GM18907 (cell line): ENCODE measurements at regions not wholly inside any gene's neighbourhood (a gene's known extent, or its start where the extent isn't known, plus 50 kb on each side); places are given as distances from the start of the nearest gene placed in this dataset.
"Not testable (repeated sequence)": the region's sequence is repeated elsewhere in the genome, so short reads cannot be mapped to it uniquely, and the experiment has no call there.

ENCODE experiments used
- ATAC-seq: cut with Tn5 transposase; IDR thresholded peaks from one replicate; pipeline ENCODE4 v1.9.1; 2021; ENCODE audit warnings: mild to moderate bottlenecking, moderate library complexity; ENCODE audit not compliant: unreplicated experiment

DNA sequence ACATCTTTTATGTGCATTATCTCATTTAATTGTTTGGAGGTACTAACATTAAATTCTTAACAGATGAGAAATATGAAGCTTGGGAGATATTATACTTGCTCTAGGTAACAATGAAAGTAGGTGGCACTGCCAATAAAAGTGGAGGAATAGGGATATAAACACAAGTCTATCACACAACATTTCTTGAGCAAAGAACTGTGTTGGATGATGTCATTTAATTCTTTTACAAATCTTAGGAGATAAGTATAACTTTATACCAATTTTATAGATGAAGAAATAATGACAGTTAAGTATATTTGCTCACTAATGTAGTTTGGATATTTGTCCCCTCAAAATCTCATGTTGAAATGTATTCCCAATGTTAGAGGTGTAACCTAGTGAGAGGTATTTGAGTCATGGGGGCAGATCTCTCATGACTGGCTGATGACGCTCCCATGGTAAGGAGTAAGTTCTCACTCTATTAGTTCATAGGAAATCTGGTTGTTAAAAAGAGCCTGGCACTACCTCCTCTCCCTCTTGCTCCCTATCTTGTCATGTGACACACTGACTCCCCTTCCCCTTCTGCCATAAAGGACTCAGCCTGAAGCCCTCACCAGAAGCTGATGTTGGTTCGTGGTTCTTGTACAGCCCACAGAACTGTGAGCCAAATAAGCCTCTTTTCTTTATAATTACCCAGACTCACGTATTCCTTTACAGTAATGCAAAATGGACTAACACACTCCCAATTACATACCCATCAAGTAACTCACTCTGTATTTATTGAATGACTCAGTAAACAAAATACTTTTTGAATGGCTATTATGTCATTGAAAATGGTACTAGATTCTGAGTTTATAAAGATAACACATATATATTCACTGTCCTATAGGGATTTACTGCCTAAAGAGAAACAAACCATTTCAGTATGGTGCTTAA, 146.8 kb upstream of the KITLG start:
- no peak for ATAC-seq

DNA sequence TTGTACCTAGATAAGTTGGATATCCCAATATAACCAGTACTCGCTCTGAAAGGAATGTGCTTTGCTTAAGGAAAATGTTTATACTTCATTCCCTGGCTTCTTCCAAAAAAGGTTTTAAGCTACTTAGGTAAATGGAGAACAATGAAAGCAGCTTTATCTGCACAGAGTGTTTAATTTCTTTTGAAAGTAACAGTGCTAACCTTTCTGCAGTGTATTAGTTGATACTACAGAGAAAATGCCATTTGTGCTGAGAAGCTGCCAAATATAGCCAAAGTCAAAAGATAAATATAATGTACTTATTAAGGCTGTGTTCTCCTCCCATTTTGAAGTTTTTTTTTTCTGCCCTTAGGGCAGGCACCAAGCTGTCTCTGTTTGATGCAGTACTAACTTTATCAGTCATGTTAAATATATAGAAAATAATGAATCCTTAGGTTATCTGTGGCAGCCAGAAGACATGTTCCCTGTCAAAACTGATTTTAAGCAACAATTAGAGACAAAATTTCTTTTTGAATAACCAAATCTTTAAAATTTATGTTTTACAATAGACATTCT, 145.4 kb upstream of the KITLG start:
- ATAC-seq: no peak

DNA sequence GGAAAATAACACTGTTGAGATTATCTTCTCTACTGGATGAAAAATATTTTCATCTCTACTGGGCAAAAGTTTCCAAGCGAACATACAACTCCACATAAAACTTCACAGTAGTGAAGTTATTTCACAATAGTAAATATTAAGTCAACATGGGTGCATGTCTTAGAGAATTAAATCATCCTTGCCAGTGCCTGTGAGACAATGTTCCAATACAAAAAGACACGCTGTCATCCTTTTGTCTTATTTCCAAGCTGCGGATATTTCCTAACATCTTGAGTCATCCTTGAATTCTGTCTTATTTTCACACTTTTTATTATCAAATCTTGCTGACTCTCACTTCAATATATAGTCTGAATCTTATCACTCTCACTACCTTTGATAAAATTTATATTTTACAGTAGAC, 142.9 kb upstream of the KITLG start:
- ATAC-seq: no peak

DNA sequence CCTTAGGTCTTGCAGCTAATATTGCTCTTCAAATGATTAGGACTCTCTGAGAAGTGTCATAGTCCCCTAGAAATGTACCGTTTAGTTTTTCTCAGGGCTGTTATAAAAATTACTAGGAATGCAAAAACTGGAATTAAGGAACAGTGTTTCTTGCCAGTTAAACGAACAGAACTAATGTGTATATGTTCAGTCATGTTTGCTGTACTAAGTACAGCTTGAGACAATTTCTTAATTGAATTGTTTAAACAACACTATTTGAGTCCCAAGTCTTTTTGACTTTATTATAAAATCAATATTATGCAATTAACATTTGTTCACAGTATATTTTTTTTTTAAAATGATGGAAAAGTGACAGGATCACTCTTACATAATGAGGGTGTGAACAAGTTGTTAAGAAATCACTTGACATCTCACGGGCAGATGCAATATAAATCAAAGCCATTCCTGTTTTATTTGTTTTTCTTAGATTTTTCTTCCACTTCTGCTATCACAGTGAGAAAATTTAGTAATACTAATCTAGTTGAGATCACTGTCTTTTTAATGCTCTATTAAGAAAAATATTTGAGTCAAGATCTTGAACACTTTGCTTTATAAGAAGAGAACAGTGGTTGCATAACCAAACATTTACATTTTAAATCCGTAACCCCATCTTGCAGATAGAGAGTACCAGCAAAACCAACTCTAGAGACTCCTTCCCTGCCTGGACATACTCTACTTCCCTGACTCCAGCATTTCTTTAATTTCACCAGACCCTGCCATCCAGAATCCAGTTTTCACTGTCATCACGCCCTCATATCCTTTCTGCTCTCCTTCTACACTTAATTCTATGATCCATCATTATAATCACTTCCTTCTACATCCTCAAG, 140.7 kb upstream of the KITLG start:
- ATAC-seq: no peak

DNA sequence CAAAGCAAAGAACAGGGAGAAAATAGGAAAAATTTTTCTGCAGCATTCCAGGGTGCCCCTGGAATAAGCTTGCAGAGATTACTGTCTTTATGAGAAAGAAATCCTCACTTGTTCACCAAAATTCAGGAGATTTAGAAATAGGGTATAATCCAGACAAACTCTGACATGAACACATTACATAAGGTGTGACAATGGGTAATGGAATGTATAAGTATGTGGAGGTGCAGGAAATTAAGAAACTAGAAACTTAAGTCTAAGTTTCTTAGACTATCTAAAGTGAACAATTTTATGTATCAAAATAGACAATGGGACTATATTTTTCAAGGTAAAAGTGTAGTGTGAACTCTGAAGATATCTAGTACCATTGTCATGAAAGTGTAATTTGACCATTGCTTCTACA, 140.0 kb upstream of the KITLG start:
- no peak for ATAC-seq

DNA sequence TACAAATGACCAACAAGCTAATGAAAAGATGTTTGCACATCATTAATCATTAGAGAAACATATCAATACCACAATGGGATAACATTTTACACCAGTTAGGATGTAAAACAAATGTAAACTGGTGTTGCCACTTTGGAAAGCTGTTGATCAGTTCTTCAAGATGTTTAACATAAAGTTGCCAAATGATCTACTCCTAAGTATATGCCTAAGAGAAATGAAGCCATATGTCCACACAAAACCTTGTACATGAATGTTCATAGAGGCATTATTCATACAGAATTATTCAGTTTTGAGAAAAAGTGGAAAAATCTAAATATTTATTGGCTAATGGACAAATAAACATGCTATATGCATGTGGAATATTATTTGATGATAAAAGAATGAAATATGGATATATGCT, 136.9 kb upstream of the KITLG start:
- ATAC-seq: no peak

DNA sequence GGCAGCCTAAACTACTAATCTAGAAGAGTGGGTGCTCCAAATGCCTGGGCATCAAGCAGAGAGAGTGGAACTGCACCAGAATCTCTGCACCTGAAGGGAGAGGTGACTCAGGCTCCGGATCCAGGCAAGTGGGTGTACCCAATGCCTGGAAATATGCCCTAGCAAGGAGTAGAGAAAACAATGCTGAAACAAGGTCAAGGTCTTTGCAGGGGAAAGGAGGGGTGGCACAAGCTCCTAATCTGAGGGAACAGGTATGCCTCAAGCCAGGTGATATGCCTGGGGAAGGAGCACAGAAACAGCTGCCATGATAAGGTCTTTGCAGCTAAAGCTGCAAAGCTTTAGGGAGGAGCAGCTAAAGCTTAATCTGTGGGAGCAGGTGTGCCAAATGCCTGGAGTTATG, 136.0 kb upstream of the KITLG start:
- no peak for ATAC-seq

DNA sequence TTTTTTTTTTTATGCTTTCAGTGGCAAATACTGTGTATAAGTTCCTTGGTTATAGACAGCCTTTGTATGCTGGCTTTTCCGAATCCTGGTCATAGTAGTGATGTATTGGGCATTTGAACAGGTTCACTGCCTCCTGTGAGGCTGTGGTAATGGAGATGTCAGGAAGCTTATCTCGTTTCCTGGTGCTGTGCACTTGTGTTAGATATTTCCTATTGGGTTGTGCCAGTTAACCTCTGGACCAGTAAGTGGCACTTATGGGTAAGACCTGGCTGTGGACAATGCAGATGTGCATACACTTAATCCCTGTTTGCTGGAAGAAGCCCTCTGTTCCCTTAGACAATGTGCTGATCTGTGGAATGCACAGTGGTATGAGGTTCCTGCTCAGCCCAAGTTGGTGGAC, 135.4 kb upstream of the KITLG start:
- ATAC-seq: no peak

DNA sequence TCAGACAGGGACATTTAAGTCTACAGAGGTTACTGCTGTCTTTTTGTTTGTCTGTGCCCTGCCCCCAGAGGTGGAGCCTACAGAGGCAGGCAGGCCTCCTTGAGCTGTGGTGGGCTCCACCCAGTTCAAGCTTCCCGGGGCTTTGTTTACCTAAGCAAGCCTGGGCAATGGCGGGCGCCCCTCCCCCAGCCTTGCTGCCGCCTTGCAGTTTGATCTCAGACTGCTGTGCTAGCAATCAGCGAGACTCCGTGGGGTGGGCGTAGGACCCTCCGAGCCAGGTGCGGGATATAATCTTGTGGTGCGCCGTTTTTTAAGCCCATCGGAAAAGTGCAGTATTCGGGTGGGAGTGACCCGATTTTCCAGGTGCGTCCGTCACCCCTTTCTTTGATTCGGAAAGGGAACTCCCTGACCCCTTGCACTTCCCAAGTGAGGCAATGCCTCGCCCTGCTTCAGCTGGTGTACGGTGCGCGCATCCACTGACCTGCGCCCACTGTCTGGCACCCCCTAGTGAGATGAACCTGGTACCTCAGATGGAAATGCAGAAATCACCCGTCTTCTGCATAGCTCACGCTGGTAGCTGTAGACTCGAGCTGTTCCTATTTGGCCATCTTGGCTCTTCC, 134.1 kb upstream of the KITLG start:
- not testable (repeated sequence) for ATAC-seq

DNA sequence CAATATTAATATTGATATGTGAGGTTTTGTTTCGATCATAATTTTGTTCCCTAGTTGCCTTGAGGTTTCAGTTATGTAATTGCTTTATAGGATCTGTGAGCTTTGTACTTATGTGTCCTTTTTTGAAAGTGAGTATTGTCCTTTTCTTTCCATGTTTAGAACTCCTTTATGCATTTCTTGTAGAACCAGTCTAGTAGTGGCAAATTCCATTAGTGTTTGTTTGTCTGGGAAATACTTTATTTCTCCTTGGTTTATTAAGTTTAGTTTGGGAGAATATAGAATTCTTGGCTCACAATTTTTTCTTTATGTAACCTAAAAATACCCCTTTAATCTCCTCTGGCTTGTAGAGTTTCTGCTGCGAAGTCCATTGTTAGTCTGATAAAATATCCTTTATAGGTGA, 127.5 kb upstream of the KITLG start:
- ATAC-seq: no peak

DNA sequence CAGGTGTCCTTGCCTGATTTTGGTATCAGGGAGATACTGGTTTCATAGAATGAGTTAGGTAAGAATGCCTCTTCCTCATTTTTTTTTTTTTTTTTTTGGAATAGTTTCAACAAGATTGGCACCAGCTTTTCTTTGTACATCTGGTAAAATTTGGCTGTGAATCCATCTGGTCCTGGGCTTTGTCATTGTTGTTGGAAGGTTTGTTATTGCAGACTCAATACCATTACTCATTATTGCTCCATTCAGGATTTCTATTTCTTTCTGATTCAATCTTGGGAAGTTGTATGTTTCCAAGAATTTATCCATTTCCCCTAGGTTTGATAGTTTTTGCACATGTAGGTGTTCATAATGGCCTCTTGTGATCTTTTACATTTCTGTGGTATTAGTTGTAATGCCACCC, 126.0 kb upstream of the KITLG start:
- no peak for ATAC-seq

DNA sequence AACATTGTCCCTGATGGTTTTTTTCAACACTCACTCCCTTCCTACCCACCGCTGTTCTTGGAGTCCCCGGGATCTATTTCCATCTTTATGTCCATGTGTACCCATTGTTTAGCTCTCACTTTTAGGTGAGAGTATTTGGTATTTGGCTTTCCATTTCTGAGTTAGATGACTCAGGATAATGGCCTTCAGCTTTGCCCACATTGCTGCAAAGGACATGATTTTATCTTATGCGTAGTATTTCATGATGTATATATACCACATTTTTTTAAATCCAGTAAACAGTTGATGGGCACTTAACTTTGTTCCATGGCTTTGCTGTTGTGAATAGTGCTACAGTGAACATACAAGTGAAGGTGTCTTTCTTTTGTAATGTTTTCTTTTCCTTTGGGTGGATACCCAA, 123.5 kb upstream of the KITLG start:
- no peak for ATAC-seq

DNA sequence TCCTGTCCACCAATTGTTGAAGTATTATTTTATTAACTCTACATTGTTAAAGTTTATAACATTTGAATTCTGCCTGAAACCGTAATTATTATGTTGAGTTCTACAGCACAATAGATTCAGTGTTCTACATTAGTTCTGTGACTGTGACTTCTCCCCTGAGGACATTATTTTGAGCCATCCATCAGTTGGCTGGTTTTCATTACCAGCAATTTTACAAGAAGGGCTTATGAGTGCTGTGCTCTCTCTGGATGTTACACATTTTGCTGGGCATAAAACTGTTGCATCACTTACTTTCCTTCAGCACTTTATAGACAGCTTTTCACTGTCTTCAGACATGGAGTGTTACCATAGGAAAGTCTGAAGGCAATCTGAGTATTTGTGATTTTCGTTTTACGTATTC, 118.2 kb upstream of the KITLG start:
- no peak for ATAC-seq

DNA sequence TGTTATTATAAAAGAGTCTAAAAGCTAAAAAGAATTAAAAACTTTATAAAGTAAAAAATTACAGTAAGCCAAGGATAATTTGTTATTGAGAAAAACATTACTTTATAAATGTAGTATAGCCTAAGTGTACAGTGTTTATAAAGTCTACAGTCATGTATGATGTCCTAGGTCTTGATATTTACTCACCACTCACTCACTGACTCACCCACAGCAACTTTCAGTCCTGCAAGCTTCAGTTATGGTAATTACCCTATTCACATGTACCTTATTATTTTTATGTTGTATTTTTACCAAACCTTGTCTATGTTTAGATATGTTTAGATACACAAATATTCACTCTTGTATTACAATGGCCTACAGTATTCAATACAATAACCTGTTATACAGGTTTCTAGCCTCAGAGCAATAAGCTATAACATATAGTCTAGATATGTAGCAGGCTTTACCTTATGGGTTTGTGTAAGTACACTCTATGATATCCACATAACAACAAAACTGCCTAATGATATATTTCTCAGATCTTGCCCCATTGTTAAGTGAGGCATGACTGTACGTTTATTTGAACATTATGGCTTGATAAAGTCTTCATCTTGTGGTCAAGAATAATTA, 113.7 kb upstream of the KITLG start:
- no peak for ATAC-seq

DNA sequence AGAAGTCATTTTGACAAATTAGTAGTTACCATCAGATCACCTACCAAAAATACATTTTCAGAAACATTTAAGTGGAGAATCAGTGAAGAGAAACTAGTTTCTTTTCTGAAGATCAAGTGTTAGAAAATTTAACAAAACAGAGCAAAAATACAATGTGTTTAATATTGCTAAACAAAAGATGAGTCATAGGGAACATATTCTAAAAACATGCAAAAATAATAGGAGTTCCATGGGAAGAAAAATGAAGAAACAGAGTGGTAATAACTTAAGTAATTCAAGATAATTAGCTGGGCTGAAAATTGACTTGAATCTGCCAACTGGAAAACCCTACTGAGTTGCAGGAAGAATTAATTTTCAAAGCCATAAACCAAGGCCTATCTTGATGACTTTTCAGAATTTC, 111.5 kb upstream of the KITLG start:
- no peak for ATAC-seq

DNA sequence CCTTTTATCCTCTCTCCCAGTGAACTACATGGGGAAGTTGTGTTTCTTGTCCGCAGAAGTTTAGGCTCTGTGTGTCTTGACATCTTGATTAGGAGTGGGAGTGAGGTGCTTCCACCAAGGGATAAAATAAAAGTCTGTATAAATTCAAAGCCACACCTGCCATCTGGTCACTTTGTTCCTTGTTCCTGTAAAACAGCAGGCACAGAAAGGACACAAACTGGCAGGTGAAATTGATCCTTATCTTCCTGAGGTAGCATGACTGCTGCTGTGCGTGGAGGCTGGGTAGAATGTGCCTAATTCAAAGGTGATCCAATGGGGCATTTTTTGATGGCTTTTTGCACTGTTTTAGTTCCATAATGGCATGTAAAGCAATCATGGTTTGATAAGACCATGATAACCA, 104.3 kb upstream of the KITLG start:
- no peak for ATAC-seq

DNA sequence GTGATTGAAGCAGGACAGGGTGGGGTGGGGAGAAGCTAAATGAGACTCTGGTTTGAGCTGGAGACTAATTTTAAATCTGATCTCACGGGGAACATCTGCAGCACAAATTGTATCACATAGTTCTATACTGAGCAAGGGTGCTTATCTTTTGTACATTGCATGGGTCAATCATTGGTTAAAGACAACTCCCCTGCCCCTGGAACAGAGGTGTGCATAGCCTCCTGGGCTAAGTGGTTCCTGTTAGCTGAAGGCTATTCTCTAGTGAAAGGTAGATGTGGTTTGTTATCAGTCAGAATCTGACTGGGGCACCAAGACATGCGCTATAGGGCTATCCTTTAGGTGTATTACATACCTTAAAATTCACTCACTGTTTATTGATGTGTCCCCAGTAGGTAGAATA, 103.9 kb upstream of the KITLG start:
- ATAC-seq: no peak

DNA sequence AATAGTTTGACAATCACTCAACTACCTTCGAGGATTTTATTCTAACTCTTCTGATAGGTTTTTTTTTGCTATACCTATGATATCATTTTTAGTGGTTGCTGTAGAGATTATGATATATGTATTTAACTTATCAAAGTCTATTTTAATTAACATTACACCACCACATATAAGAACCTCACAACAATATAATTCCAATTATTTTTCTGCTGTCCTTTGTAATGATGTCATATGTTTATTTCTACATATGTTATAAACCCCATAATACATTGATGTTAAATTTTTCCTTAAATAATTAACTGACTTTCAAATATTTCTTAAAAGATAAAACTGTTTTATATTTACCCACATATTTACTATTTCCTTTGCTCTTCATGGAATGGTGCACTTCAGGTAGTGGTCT, 103.4 kb upstream of the KITLG start:
- no peak for ATAC-seq

DNA sequence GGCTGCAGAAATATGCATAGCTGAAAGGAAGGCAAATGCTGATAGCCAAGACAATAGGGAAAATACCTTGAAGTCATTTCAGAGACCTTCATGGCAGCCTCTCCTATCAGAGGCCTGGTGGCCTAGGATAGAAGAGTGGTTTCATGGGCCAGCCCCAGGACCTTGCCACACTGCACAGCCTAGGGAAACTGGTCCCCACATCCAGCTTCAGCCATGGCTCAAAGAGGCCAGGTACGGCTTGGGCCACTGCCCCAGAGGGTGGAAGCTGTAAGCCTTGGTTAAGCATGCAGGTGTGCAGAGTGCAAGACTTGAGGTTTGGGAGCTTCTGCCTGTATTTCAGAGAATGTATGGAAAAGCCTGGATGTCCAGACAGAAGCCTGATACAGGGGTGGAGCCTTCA, 101.0 kb upstream of the KITLG start:
- ATAC-seq: no peak

DNA sequence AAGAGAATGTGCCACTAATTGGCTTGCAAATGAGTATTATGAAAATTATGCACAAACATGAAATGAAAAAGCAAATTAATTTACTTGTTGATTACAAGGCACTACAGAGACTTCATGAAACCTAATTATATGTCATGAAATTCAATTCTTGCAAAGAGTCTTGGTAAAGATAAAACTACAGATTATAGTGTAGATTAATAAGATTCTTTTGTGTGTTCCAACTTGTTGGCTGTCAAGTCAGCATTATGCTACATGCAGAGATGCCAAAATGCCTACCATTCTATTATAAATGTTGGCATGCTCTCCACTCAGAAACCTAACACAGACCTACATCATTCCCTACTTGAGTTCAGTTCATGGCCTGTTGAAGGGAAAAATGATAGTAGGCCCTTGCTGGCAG, 97.2 kb upstream of the KITLG start:
- no peak for ATAC-seq

DNA sequence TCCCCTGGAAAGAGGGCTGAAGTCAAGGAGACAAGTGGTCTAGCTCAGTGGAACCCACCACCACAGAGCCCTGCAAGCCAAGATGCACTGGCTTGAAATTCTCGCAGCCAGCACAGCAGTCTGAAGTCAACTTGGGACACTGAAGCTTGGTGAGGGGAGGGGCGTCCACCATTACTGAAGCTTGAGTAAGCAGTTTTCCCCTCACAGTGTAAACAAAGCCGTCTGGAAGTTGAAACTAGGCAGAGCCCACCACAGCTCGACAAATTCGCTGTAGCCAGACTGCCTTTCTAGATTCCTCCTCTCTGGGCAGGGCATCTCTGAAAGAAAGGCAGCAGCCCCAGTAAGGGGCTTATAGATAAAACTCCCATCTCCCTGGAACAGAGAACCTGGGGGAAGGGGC, 87.3 kb upstream of the KITLG start:
- ATAC-seq: not testable (repeated sequence)
